Astrocyte of the hippocampus (primary cell): ENCODE measurements at regions not wholly inside any gene's neighbourhood (a gene's known extent, or its start where the extent isn't known, plus 50 kb on each side); places are given as distances from the start of the nearest gene placed in this dataset.

Experiments
- DNase-seq: peaks from one replicate; pipeline ENCODE4 v3.0.0; 2011; ENCODE audit warnings: low read depth, low spot score

- DNase-seq: peak; percentile 22
These were observed 303.3 kb upstream of the MMS22L start for GRCh38 chr6:97586344-97586743.

- no peak for DNase-seq
These were observed 308.9 kb upstream of the MMS22L start for GRCh38 chr6:97591955-97592354.

GRCh38 chr6:97594844-97595243, 311.8 kb upstream of the MMS22L start:
- peak; percentile 51 for DNase-seq

- DNase-seq: no peak
These were observed 338.1 kb upstream of the MMS22L start for GRCh38 chr6:97621111-97621510.

- DNase-seq: peak; percentile 67
These were observed 343.8 kb upstream of the MMS22L start for GRCh38 chr6:97626671-97627441.

- no peak for DNase-seq
These were observed 346.2 kb upstream of the MMS22L start for GRCh38 chr6:97629180-97629579.

- peak; percentile 56 for DNase-seq
These were observed 347.6 kb upstream of the MMS22L start for GRCh38 chr6:97630604-97631003.

GRCh38 chr6:97632341-97632740, 349.3 kb upstream of the MMS22L start:
- DNase-seq: no peak

GRCh38 chr6:97639702-97640101, 356.7 kb upstream of the MMS22L start:
- no peak for DNase-seq

GRCh38 chr6:97644353-97644752, 361.3 kb upstream of the MMS22L start:
- DNase-seq: no peak

- DNase-seq: no peak
These were observed 362.7 kb upstream of the MMS22L start for GRCh38 chr6:97645757-97646156.

- DNase-seq: no peak
These were observed 370.1 kb upstream of the MMS22L start for GRCh38 chr6:97653076-97653475.

GRCh38 chr6:97653517-97653916, 370.5 kb upstream of the MMS22L start:
- DNase-seq: no peak

GRCh38 chr6:97654674-97655073, 371.7 kb upstream of the MMS22L start:
- no peak for DNase-seq

- no peak for DNase-seq
These were observed 373.2 kb upstream of the MMS22L start for GRCh38 chr6:97656236-97656635.

GRCh38 chr6:97656706-97657350, 373.8 kb upstream of the MMS22L start:
- DNase-seq: no peak

- DNase-seq: no peak
These were observed 375.1 kb upstream of the MMS22L start for GRCh38 chr6:97658090-97658489.

GRCh38 chr6:97663252-97663651, 380.2 kb upstream of the MMS22L start:
- no peak for DNase-seq

- no peak for DNase-seq
These were observed 382.4 kb upstream of the MMS22L start for GRCh38 chr6:97665446-97665845.

GRCh38 chr6:97666889-97667288, 383.9 kb upstream of the MMS22L start:
- no peak for DNase-seq

GRCh38 chr6:97668716-97669115, 385.7 kb upstream of the MMS22L start:
- DNase-seq: peak; percentile 33

- peak; percentile 67 for DNase-seq
These were observed 386.4 kb upstream of the MMS22L start for GRCh38 chr6:97669191-97670031.
